NCI-H510A (cell line): ENCODE measurements at regions not wholly inside any gene's neighbourhood (a gene's known extent, or its start where the extent isn't known, plus 50 kb on each side); places are given as distances from the start of the nearest gene placed in this dataset.
"Not testable (repeated sequence)": the region's sequence is repeated elsewhere in the genome, so short reads cannot be mapped to it uniquely, and the experiment has no call there.

Source experiments
- DNase-seq: peaks from one replicate; lab custom pipeline; 2025; lab: John Stamatoyannopoulos, UW

DNA sequence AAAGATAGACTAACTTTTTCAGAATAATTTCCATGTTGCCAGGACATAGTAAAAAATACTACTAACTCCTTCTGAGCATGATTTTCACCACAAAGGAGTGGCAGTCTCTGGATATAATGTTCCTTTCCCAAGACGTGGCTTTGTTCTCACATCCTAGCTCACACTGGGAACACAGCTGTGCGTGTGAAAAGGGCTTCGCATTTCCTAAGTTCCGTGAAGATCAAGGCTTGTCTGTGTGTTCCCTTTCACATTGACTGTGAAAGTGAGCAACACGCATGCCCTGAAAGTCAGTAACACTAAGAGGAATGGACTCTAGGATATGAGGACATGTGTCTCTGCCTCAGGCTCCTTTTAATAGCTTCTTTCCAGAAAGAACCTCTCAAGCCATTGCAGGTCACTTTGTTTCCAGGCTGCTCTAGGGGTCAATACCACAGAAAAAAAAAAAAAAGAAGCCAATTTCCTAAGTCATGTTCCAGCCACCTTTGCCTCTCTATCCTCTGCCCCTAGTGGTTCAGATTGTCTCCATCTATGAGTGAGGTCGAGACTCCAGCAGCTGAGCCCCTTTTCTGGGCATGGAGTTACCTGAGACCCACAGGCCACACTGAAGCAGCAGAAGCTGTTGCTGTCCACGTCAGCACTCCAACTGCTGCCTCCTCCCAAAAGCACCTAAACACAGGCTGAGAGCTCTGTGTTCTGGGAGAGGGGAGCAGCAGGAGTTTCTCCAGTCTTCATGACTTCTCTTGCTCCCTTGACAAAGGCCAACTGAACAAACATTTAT, 355.9 kb downstream of the RSL24D1 start:
- DNase-seq = no peak

DNA sequence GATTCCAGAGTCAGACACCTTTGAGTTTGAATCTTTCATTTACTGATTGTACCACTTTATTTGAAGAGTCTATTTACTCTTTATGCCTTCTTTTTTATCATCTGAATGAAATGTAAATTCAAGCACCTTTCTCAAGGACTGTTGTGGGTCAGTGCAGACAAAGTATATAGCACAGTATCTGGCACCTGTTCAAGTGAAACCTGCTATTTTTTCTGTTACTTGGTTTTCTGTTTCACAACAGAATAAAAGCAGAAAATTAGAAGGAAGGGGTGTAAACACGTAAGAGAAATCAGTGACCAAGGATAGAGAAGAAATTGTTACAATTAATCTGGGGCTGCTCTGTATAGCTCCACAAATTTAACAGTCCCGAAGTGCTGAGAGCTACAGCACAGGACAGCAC, 357.4 kb downstream of the RSL24D1 start:
- no peak for DNase-seq

DNA sequence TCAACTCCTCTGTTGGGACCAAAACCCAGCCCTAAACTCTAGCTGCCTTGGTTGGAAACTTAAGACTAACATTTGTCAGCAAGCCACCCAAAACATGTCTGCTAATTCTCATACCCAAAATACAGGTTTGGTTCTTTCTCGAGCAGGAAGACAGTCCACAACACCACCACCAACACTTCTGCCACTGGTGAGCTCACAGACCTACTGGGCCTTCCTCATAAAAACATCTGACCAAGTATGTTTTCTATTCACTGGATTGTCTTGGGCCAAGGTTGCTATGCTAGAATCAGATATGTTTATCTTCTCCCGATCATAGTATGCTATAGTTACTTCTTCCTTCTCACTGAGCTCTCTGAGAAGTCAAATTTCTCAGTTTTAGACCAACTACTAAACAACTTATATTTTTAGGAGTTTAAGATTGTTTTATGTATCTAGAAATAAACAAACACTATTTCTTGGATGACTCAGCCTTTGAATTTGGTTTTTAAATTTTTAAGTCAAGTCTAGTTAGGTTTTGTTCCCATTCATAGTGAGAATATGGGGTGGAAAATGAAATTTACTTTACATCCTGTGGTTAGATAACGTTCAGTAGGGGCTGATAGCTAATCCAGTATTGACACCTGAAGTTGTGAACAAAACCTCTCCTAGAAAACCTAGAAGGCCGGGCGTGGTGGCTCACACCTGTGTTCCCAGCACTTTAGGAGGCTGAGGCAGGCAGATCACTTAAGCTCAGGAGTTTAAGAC, 360.5 kb downstream of the RSL24D1 start:
- DNase-seq = no peak

DNA sequence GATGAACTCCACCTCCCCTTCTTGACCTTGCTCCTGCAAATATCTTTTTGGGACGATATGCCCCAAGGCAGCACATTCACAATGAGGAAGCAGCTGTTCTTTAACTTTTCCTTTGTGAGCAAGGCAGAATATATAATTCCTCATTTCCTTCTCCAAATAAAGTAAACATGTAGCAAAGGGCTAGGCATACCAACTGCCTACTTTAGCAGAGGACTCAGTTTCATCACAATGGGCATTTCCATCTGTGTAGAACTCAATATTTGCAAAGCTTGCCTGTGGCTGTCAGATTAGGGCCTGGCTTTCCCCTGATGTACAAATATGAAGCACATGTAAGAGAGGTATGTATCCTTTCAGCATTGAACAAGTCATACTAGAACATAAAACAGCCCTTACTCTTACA, 366.9 kb downstream of the RSL24D1 start:
- DNase-seq = no peak

DNA sequence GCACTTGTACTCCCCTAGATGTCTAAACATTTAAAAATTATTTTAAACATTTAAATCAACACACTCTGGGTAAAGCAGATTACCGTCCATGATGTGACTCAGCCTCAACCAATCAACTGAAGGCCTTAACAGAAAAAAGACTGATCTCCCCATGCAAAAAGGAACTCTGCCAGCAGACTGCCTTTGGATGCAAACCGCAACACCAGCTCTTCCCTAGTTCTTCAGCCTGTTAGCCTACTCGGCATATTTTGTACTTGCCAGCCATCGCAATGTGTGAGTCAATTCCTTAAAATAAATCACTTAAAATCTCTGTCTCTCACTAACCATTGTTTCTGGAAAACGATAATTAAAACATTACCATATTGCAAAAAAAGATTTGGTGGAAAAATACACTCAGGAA, 375.9 kb downstream of the RSL24D1 start:
- DNase-seq = no peak

DNA sequence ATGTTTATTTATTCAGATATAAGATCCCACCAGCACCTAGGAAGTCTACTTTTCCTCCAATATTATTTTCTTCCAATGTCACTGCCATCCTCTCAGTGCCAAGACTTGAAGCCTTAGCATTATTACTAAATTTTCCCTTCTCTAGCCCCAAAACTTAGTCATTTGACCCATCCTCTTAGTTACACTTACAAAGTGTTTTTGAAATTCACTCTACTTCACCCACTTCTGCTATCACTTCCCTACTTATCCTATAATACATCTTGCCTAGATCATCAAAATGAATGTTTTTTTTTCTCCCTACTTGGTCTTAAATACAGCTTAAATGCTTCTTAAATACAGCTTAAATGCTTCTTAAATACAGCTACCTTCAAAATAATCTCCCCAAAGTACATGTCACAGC, 376.6 kb downstream of the RSL24D1 start:
- no peak for DNase-seq

DNA sequence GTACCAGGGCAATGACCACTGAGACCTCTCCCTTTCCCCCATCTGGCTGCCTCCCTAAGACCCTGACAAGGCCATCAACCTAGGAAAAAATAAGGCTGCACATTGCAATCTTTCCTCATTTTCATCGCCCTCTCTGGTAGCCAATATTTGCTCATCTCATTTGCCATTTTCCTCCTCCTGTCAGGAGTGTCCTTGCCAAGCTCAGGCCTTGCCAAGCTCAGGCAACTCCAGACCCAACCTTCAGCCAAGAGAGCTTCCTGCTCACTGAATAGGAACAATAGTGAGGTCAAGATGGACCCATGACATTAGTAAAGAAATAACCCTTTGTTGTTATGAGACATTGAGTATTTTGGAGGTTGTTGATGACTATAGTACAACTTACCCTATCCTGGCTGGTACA, 380.3 kb downstream of the RSL24D1 start:
- no peak for DNase-seq

DNA sequence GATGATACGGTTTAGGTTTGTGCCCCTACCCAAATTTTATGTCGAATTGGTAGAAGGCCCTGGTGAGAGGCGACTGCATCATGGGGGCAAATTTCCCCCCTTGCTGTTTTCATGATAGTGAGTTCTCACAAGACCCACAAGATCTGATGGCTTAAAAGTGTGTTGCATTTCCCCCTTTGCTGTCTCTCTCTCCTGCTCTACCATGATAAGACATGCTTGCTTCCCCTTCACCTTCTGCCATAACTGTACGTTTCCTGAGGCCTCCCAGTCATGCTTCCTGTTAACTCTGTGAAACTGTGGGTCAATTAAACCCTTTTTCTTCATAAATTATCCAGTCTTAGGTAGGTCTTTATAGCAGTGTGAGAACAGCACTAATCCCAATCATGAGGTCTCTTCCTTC, 381.2 kb downstream of the RSL24D1 start:
- DNase-seq = no peak

DNA sequence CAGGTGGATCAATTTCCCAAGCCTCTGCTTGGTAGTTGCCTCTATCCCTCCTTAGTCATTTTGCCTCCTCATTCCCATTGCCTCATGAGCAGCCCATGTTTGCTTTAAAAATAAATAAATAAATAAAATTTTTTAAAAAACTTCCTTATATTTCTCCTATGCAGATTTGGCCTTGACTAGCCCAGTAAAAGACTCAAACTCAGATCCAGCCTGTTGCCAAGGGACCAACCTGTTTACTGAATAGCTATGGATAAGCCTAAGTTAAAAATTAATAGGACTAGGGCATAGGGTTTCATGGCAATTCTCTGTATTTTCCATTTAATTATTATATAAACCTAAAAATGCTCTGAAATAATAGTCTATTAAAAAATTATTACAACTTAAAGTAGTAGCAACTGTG, 384.4 kb downstream of the RSL24D1 start:
- no peak for DNase-seq

DNA sequence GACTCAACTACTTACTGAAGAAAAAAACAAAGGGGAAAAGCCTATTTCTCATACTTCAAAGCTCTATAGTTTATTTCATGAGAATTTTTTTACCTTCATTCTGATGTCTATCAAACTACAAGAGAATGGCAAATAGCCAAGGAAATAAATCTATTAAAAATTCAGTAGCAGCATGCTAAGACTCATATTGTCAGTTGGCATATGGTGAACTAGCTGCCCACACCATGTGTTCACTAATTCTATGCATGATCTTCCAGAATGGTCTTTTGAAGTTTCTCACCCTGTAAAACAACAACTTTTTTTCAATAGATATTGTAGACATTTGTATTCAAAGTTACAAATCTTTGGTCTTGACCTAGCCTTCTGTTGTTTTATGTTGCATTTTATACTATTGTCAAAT, 386.2 kb downstream of the RSL24D1 start:
- no peak for DNase-seq

DNA sequence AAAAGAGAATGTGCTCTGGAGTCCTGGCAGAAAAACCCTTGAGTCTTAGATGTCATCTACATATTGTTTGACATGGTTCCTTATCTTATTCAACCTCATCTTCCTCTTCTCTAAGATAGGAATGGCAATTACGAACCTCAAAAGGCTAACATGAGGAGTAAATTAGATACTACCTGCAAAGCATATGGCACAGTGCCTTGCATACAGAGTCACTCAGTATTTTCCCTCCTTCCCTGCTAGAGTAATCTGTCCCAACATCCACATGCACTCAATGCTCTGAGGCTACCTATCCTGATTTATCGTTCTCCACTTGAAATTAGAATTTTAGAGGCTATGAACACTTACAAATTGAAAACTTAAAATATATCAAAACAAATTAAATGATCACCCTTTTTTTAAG, 386.7 kb downstream of the RSL24D1 start:
- no peak for DNase-seq

DNA sequence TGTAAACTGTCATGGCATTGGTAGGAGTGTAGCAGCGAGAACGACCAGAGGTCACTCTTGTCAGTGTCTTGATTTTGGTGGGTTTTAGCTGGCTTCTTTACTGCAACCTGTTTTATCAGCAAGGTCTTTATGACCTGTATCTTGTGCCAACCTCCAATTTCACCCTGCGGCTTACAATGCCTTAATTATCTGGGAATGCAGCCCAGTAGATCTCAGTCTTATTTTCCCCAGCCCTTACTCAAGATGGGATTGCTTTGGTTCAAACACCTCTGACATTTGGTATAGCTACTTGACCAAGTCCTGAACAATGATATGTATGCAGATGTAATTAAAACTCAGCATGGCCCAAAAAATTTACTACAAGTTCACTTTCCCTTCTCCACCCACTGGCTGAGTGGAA, 388.4 kb downstream of the RSL24D1 start:
- no peak for DNase-seq

DNA sequence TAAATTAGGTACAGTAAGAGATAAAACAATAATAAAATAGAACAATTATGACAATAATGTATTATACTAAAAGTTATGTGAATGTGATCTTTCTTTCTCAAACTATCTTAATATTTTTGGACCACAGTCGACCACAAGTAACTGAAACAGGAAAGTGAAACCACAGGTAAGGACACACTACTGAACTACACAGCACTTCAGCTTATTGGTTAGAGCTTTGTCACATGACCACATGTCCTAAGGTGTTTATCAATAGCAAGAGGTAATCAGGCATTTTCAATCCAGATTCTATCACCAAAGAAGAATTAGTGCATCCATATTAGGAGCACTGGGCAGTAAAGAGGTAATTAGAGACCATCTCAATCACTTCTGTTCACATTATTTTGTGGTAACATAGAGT, 392.8 kb downstream of the RSL24D1 start:
- no peak for DNase-seq

DNA sequence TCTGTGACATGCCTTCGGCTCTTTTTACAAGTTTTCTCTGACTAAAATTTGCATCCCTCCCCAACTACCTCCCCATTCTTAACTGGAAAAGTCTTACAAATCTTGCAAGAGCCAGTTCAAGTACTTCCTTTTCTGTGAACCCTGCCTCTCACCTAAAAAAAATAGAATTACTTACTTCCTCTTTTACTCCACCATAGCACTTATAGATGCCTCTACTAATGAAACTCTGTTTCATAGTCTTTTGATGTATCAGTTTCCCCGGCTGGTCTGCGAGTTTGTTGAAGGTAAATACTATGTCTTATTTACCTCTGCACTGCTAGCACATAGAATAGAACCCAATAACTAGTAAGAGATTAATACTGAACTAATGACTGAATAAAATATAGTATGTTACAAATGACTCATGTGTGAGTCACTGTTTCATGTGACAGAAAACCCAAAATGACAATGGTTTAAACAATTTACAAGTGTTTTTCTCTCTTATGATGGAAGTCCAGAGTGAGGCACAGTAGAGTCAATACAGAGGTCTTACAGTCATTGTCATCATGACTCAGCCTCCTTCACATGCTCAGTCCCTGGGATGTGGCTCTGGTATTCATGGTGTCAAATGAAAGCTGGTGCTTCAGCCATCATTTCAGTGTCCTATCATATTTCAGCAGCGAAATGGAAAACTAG, 393.5 kb downstream of the RSL24D1 start:
- no peak for DNase-seq

DNA sequence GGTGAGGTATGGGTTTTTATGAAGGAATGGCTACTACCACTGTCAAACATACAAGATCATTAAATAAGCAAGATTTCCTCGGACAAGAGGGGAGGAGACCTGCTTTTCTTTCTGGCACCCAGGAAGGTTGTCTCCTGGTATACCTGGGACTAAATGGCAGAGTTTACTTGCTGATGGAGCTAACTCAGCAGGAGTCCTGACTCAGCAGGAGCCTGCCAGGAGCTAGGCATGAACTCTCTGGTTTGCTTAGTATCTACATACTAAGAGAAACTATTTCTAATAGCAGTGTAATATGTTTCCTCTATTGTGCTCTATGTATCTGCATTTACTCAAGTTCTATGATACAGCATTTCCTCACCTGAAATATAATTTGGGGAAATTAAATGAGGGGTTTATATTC, 404.2 kb downstream of the RSL24D1 start:
- no peak for DNase-seq

DNA sequence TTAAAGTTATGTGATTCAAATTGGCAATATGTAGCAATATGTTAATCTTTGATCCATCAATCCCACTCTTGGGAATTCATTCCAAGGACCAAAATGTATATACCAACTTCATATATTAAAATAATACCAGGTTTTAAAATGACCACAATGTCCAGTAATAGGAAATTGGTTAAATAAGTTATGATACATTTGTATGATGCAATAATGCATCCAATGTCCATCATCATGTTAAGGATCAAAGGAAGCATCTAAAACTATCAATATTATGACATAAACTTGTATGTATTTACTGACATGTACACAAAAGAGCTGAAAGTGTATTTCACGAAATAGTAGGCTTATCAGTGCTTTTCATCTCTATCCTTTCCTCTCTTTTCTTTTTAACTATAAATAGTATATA, 406.0 kb downstream of the RSL24D1 start:
- no peak for DNase-seq

DNA sequence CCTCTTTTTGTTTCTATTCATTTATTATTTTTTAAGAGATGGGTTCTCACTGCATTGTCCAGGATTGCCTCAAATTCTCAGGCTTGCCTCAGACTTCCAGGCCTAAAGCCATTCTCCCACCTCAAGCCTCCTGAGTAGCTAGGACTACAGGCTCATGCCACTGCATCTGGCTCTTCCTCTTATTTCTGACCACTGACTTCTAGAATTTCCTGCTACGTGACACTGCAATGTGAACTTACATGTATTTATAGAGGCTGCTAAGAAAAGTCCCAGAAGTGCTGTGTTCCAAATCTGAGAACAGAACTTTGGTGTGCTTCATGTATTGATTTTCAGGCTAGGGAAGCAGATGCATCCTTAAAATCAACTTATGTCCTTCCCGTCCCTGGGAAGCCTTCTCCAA, 407.4 kb downstream of the RSL24D1 start:
- DNase-seq = no peak

DNA sequence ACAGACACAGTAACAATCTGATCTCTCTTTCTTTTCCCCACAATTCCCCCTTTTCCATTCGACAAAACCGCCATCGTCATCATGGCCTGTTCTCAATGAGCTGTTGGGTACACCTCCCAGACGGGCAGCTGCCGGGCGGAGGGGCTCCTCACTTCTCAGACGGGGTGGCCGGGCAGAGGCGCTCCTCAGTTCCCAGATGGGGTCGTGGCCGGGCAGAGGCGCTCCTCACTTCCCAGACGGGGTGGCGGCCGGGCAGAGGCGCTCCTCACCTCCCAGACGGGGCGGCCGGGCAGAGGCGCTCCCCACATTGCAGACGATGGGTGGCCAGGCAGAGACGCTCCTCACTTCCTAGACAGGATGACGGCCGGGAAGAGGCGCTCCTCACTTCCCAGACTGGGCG, 415.5 kb downstream of the RSL24D1 start:
- not testable (repeated sequence) for DNase-seq

DNA sequence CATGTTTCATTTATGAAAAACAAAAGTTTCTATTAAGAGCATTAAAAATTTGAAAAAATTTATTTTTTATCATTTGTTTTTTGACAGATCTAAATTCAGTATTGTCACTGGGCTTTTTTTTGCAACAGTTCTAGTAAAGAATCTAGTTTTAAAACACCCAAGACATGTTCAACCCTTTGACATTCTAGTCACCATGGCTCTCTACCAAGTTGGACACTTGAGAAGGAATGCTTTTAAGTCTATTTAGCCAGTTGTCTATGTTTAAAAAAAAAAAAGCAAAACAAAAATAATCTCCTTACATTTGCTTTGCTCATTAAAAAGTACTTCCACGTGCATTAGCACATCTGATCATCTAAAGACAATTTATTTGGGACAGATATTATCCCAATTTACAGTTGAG, 417.5 kb downstream of the RSL24D1 start:
- DNase-seq = no peak

DNA sequence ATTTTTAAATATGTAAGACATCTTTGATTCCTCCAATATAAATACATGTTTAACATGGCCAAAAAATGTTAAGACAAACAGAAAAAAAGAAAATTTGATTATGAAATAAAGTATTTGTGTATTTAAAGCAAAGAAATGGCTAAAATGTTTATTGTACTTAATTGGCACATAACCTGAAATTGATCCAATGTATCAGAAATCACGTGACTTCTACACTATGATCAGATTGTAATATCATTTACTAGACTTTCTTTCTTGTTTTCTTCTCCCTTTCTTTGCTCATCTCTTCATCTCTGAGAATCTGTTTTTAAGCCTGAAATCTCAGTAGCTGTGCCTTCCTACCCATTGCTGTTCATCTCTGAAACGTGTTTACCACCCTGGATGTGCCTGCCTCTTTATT, 420.3 kb downstream of the RSL24D1 start:
- DNase-seq = no peak

DNA sequence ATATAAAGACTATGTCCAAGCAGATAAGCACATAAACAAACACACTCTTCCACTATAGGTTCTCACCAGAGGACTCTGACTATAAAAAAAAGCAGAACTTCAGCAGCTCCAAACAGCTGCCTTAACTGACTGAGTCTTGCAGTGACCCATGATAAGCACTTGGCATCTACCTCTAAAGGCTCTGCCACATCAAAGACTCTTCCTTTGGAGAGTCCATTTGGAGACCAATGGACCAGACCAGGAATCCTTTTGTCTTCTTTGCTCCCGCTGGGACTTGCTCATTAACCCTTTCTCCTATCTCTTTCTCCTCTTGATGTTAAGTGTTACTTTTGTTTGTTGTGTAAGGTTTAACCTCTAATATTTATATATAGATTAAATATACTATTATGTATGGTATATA, 424.1 kb downstream of the RSL24D1 start:
- peak; percentile 15 for DNase-seq

DNA sequence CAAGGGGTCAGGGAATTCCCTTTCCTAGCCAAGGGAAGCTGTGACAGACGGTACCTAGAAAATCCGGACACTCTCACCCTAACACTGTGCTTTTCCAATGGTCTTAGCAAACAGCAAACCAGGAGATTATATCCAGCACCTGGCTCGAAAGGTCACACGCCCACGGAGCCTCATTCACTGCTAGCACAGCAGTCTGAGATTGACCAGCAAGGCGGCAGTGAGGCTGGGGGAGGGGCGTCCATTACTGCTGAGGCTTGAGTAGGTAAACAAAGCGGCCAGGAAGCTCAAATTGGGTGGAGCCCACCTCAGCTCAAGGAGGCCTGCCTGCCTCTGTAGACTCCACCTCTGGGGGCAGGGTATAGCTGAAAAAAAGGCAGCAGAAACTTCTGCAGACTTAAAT, 447.3 kb downstream of the RSL24D1 start:
- DNase-seq = not testable (repeated sequence)

DNA sequence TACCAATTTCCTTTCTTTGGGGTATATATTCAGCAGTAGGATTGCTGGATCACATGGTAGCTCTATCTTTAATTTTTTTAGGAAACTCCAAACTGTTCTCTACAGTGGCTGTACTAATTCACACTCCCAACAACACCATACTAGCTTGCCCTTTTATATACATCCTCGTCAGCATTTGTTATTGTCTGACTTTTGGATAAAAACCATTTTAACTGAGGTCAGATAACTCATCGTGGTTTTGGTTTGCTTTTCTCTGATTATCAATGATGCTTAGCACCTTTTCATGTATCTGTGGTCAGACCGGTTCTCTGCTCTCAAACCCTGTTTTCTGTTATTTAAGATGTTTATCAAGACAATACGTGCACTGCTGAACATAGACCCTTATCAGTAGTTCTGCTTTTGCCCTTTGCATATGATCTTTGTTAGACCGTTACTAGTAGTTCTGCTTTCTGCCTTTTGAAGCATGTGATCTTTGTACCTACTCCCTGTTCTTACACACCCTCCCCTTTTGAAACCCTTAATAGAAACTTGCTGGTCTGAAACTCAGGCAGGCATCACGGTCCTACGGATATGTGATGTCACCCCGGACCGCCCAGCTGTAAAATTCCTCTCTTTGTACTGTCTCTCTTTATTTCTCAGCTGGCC, 474.3 kb downstream of the RSL24D1 start:
- no peak for DNase-seq
